Endothelial cell of umbilical vein (primary cell): ENCODE measurements at regions not wholly inside any gene's neighbourhood (a gene's known extent, or its start where the extent isn't known, plus 50 kb on each side); places are given as distances from the start of the nearest gene placed in this dataset.

Experiments used
- BruUV-seq: library from RNA; stranded (reverse); fragments of 400-500 nt; replicated peaks from 2 replicates; lab custom pipeline; 2021; lab: Mats Ljungman, UMichigan
- CTCF ChIA-PET: fragments of 300-600, 350-600 bp; sonication (Branson Sonifier 250); formaldehyde crosslinking; loops from one replicate; lab custom pipeline; 2021; ENCODE audit warnings: antibody characterized with exemption, inconsistent platforms; lab: Charles Lee
- POLR2A ChIA-PET: fragments of 300-600, 350-600 bp; sonication (Branson Sonifier 250); formaldehyde crosslinking; loops from one replicate; lab custom pipeline; 2021; ENCODE audit warnings: antibody characterized with exemption, inconsistent platforms; lab: Charles Lee
- DNase-seq: peaks from one replicate; pipeline ENCODE4 v3.0.0-alpha.2; 2011; ENCODE audit warnings: low read depth, low spot score
- FAIRE-seq: peaks from 2 replicates; lab custom pipeline; 2011; peaks lifted over from hg19 to GRCh38; lab: Jason Lieb, UNC
- H2AFZ ChIP-seq: 2 replicates; pipeline ENCODE4 v1.6.0; 2012; ENCODE audit warnings: low read depth, low read length, control low read depth, inconsistent platforms
- H3K27ac ChIP-seq: 2 replicates; pipeline ENCODE4 v1.5.1; 2011; ENCODE audit warnings: low read depth, mild to moderate bottlenecking, control low read depth, low read length, moderate library complexity; ENCODE audit not compliant: insufficient read depth
- H3K27me3 ChIP-seq, 2 experiments: 2 replicates each; pipeline versions ENCODE4 v1.6.0 to v1.6.1; 2011; ENCODE audit warnings: low read length in 2 of 2, mixed read lengths in 1 of 2; ENCODE audit not compliant: control insufficient read depth in 2 of 2, insufficient read depth in 2 of 2
- H3K36me3 ChIP-seq, 2 experiments: 2 replicates in 1 of 2; 3 replicates in 1 of 2; pipeline ENCODE4 v1.5.1; 2011; ENCODE audit warnings: low read length in 2 of 2, mild to moderate bottlenecking in 1 of 2, moderate library complexity in 1 of 2; ENCODE audit not compliant: control insufficient read depth in 2 of 2, insufficient read depth in 2 of 2; ENCODE audit errors: extremely low read depth in 1 of 2
- H3K4me1 ChIP-seq: 3 replicates; pipeline ENCODE4 v1.5.1; 2011; ENCODE audit warnings: mild to moderate bottlenecking, low read length; ENCODE audit not compliant: control insufficient read depth, insufficient read depth; ENCODE audit errors: extremely low read depth
- H3K4me2 ChIP-seq: 2 replicates; pipeline ENCODE4 v1.6.1; 2011; ENCODE audit warnings: low read length, control low read depth, mixed read lengths; ENCODE audit not compliant: insufficient read depth
- H3K4me3 ChIP-seq, 3 experiments: fragments of 200-600 bp in 1 of 3; sonication (generic), shearing (Covaris generic) in 1 of 3; replicated peaks in 1 of 3; 2 replicates each; pipeline ENCODE4 v1.5.1; 2011 to 2016; ENCODE audit warnings: control low read depth in 3 of 3, low read length in 3 of 3, mild to moderate bottlenecking in 2 of 3, inconsistent platforms in 1 of 3, low read depth in 1 of 3, moderate library complexity in 1 of 3; ENCODE audit not compliant: insufficient read depth in 1 of 3
- H3K79me2 ChIP-seq: 2 replicates; pipeline ENCODE4 v1.6.0; 2012; ENCODE audit warnings: low read length, inconsistent platforms; ENCODE audit not compliant: control insufficient read depth, insufficient read depth
- H3K9ac ChIP-seq: replicated peaks from 2 replicates; pipeline ENCODE3; 2011; ENCODE audit warnings: low read length, control low read depth; ENCODE audit not compliant: insufficient read depth; ENCODE audit errors: extremely low read depth
- H3K9me1 ChIP-seq: replicated peaks from 3 replicates; pipeline ENCODE4 v1.6.0; 2011; ENCODE audit warnings: mild to moderate bottlenecking, low read length; ENCODE audit not compliant: control insufficient read depth, insufficient read depth; ENCODE audit errors: extremely low read depth
- H3K9me3 ChIP-seq: replicated peaks from 2 replicates; pipeline ENCODE4 v1.5.1; 2012; ENCODE audit warnings: low read length, inconsistent platforms; ENCODE audit not compliant: control insufficient read depth, insufficient read depth
- H4K20me1 ChIP-seq: replicated peaks from 2 replicates; pipeline ENCODE3; 2011; ENCODE audit warnings: mild to moderate bottlenecking, low read length; ENCODE audit not compliant: control insufficient read depth, insufficient read depth; ENCODE audit errors: extremely low read depth
- CTCF ChIP-seq, 2 donors: IDR thresholded peaks; 1 replicate in 1 of 2; 2 replicates in 1 of 2; pipeline ENCODE4 v1.5.1; 2011; ENCODE audit warnings: low read length in 2 of 2, mild to moderate bottlenecking in 2 of 2, moderate library complexity in 2 of 2, control low read depth in 1 of 2, inconsistent platforms in 1 of 2, low read depth in 1 of 2; ENCODE audit not compliant: insufficient read depth in 1 of 2; ENCODE audit errors: extremely low read depth in 1 of 2
- EZH2 ChIP-seq: IDR thresholded peaks from 2 replicates; pipeline ENCODE4 v1.6.1; 2012; ENCODE audit warnings: borderline replicate concordance, low read depth, mild to moderate bottlenecking, moderate library complexity, low read length, inconsistent platforms; ENCODE audit not compliant: severe bottlenecking
- FOS ChIP-seq: IDR thresholded peaks from 2 replicates; pipeline ENCODE4 v1.6.1; 2011; ENCODE audit warnings: mild to moderate bottlenecking, low read length, moderate library complexity, borderline replicate concordance; ENCODE audit not compliant: insufficient read depth
- GATA2 ChIP-seq: IDR thresholded peaks from 2 replicates; pipeline ENCODE4 v1.7.0; 2011; ENCODE audit warnings: low read depth, mild to moderate bottlenecking, moderate library complexity, mixed read lengths, low read length; ENCODE audit not compliant: insufficient read length, insufficient read depth
- JUN ChIP-seq: IDR thresholded peaks from 2 replicates; pipeline ENCODE4 v1.6.1; 2011; ENCODE audit warnings: borderline replicate concordance, low read depth; ENCODE audit not compliant: insufficient read length, insufficient read depth
- MAX ChIP-seq: IDR thresholded peaks from 2 replicates; pipeline ENCODE4 v1.6.1; 2011; ENCODE audit not compliant: insufficient read depth, insufficient read length
- MYC ChIP-seq: IDR thresholded peaks from one replicate; pipeline ENCODE4 v1.6.1; 2011; ENCODE audit warnings: mild to moderate bottlenecking, low read depth, low read length
- POLR2A ChIP-seq: IDR thresholded peaks from 2 replicates; pipeline ENCODE4 v1.6.1; 2012; ENCODE audit warnings: low read depth, mild to moderate bottlenecking, control low read depth, low read length
- POLR2AphosphoS5 ChIP-seq: IDR thresholded peaks from 2 replicates; pipeline ENCODE4 v1.6.1; 2012; ENCODE audit warnings: low read depth, mild to moderate bottlenecking, control low read depth, low read length, moderate library complexity; ENCODE audit not compliant: insufficient read depth
- dilution Hi-C: fragments of 300-500 bp; cut with MboI; formaldehyde crosslinking; loops from one replicate; pipeline ENCODE4 v1.15.0; 2019; ENCODE audit warnings: low sequenced_read_pairs; ENCODE audit not compliant: extremely low pct_ligation_motif_present
- intact Hi-C: fragments of 100-400 bp; cut with micrococcal nuclease; formaldehyde crosslinking; loops from one replicate; pipeline ENCODE4 v1.10.0; 2022

GRCh38 chr10:113331961-113332360 lies 220.9 kb upstream of the HABP2 start:
- Histone ChIP-seq H3K4me3 (no peak overlapping the region), H3K9ac (no peak overlapping the region), H3K27me3 (no peaks in the 10 kb centered on the region), H3K79me2 (no peaks in the 10 kb centered on the region), H4K20me1 (no peaks in the 10 kb centered on the region), H2AFZ (no peak overlapping the region), H3K4me1 (no peaks in the 10 kb centered on the region), H3K9me1 (no peaks in the 10 kb centered on the region), H3K4me2 (no peak overlapping the region), H3K27ac (no peak overlapping the region), H3K36me3 (no peaks in the 10 kb centered on the region), H3K9me3 (no peaks in the 10 kb centered on the region)
- DNase-seq (no peak), FAIRE-seq (no peak)
- CTCF ChIA-PET, result no interaction called here
- dilution Hi-C loops (no loop called here), intact Hi-C loops (no loop called here)
- BruUV-seq, result no TSS peak
- TF ChIP-seq JUN, result no peak
- TF ChIP-seq GATA2, result no peak
- no peak for TF ChIP-seq CTCF (IDR thresholded peaks at IDR 0.05; ENCODE audit: extremely low read depth in 1 of 2, insufficient read depth in 1 of 2, low read depth in 1 of 2, low read length in 2 of 2)
- TF ChIP-seq EZH2, result no peak
- no peak for TF ChIP-seq POLR2A
- TF ChIP-seq FOS, result no peak
- POLR2A ChIA-PET, result no interaction called here

- no peaks in the 10 kb centered on the region for H3K79me2 ChIP-seq
- BruUV-seq, result no TSS peak
- no peaks in the 10 kb centered on the region for H3K9me3 ChIP-seq
- H3K27ac ChIP-seq, result no peak overlapping the region
- intact Hi-C loops, result no loop called here
- ChIA-PET POLR2A (no interaction called here), CTCF (no interaction called here)
- H3K4me2 ChIP-seq, result no peak overlapping the region
- H3K36me3 ChIP-seq, result no peaks in the 10 kb centered on the region
- no peaks in the 10 kb centered on the region for H3K4me1 ChIP-seq
- no peaks in the 10 kb centered on the region for H3K27me3 ChIP-seq
- no peak for TF ChIP-seq JUN
- TF ChIP-seq EZH2, result no peak
- TF ChIP-seq MYC, result no peak
- TF ChIP-seq MAX, result no peak
- no peak for TF ChIP-seq POLR2AphosphoS5
- TF ChIP-seq CTCF (IDR thresholded peaks at IDR 0.05; ENCODE audit: extremely low read depth in 1 of 2, insufficient read depth in 1 of 2, low read depth in 1 of 2, low read length in 2 of 2), result no peak
- TF ChIP-seq POLR2A, result no peak
- no peak for TF ChIP-seq FOS
- TF ChIP-seq GATA2, result no peak
- no peak overlapping the region for H2AFZ ChIP-seq
- FAIRE-seq (no peak), DNase-seq (no peak)
- H3K9ac ChIP-seq, result no peak overlapping the region
- H4K20me1 ChIP-seq, result no peaks in the 10 kb centered on the region
- no peak overlapping the region for H3K4me3 ChIP-seq
- dilution Hi-C loops, result no loop called here
- no peaks in the 10 kb centered on the region for H3K9me1 ChIP-seq
These were observed 219.5 kb upstream of the HABP2 start for GRCh38 chr10:113333313-113333712.
